ENCODE measurements at regions not wholly inside any gene's neighbourhood (a gene's known extent, or its start where the extent isn't known, plus 50 kb on each side); places are given as distances from the start of the nearest gene placed in this dataset.

DNA sequence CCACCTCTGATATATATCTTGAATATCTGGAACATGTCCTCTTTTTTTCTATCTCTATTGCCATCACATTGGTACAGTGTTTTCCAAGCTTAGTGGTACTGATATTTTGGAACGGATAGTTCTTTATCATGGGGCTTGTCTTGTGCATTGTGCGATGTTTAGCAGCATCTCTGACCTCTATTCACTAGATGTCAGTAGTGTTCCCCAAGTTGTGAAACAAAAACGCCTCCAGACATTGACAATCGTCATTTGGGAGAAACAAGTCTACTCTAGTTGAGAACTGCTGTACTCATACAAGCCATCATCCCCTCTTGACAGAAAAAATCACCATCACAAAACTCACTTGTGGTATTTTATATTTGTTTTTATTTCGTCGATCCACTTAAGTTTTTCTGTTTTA lies 79.7 kb upstream of the CHODL start:
- Histone ChIP-seq H3K4me3 (replicated peaks in 1 of 3; ENCODE audit: insufficient read depth in 1 of 3, low read depth in 2 of 3, low read length in 3 of 3) (no peak overlapping the region), H4K20me1 (ENCODE audit: insufficient read depth, low read length) (no peaks in the 10 kb centered on the region), H3K4me2 (ENCODE audit: low read depth, low read length) (no peak overlapping the region), H3K36me3 (replicated peaks in 1 of 2; ENCODE audit: control insufficient read depth in 1 of 2, insufficient read depth in 2 of 2, low read length in 2 of 2) (no peaks in the 10 kb centered on the region), H3K79me2 (ENCODE audit: insufficient read depth, low read length) (no peaks in the 10 kb centered on the region), H3K27me3 (ENCODE audit: control insufficient read depth in 1 of 2, insufficient read depth in 2 of 2, low read length in 2 of 2) (no peaks in the 10 kb centered on the region; a peak in 1 of 5 replicates), H3K4me1 (ENCODE audit: insufficient read depth, low read length) (no peaks in the 10 kb centered on the region), H3K9ac (ENCODE audit: insufficient read depth, low read depth, low read length) (no peak overlapping the region), H2AFZ (ENCODE audit: low read length) (no peak overlapping the region), H3K9me3 (ENCODE audit: low read length) (no peaks in the 10 kb centered on the region), H3K27ac (ENCODE audit: extremely low read length, insufficient read depth, low read length) (no peak overlapping the region)
- intact Hi-C loops (cut with micrococcal nuclease; ENCODE audit: unreplicated experiment): no loop called here
- ChIA-PET CTCF (ENCODE audit: low intra/inter-chr PET ratio, low total read pairs) (no interaction called here), POLR2A (no interaction called here)
- no peak for FAIRE-seq
- ATAC-seq: peak; percentile 37; the same call in 2 of the 3 replicates
- DNase-seq (ENCODE audit: low spot score): no peak
- no TSS peak for BruUV-seq (replicated peaks)
- TF ChIP-seq ZBTB8A (CRISPR knock-in tag; IDR thresholded peaks at IDR 0.05; ENCODE audit: borderline replicate concordance, low read depth): no peak
- TF ChIP-seq HDAC1 (CRISPR knock-in tag; IDR thresholded peaks at IDR 0.05): no peak
- 0 out of 2 replicates have a peak, but pooled peaks have one; percentile 3 for TF ChIP-seq STAG1 (CRISPR knock-in tag; IDR thresholded peaks at IDR 0.05)
- in situ Hi-C loops (cut with HindIII; ENCODE audit: extremely low pct_ligation_motif_present, low pct_unique_long_range_greater_than_20kb): no loop called here
- 3% methylated on average over 6 of the region's 6 CpGs for WGBS (ENCODE audit: low lambda C conversion rate)

DNA sequence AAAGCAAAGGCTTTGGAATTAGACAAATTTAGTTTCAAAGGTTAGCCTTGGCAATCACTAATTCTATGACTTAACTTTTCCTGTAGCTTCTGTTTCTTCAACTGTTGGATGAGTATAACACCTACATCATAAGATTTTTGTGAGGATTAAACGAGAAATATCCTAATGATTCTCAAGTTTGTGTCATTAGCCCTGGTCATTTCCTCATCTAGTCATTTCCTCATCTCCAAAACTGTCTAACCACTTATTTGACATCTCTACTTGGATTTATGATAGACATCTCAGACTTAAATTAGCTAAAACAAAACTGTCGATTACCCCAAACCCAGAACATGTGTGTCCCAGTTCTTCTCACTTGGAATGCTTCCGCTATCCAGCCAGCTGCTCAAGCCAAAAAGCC lies 80.2 kb upstream of the CHODL start:
- no peaks in the 10 kb centered on the region for H3K79me2 ChIP-seq (ENCODE audit: insufficient read depth, low read length)
- CTCF ChIA-PET (ENCODE audit: low intra/inter-chr PET ratio, low total read pairs): no interaction called here
- intact Hi-C loops (cut with micrococcal nuclease; ENCODE audit: unreplicated experiment): no loop called here
- no peaks in the 10 kb centered on the region for H3K4me1 ChIP-seq (ENCODE audit: insufficient read depth, low read length)
- H2AFZ ChIP-seq (ENCODE audit: low read length): no peak overlapping the region
- no peaks in the 10 kb centered on the region for H3K9me3 ChIP-seq (ENCODE audit: low read length)
- no TSS peak for BruUV-seq (replicated peaks)
- H4K20me1 ChIP-seq (ENCODE audit: insufficient read depth, low read length): no peaks in the 10 kb centered on the region
- no peak overlapping the region for H3K4me3 ChIP-seq (replicated peaks in 1 of 3; ENCODE audit: insufficient read depth in 1 of 3, low read depth in 2 of 3, low read length in 3 of 3)
- in situ Hi-C loops (cut with HindIII; ENCODE audit: extremely low pct_ligation_motif_present, low pct_unique_long_range_greater_than_20kb): no loop called here
- no peak overlapping the region for H3K9ac ChIP-seq (ENCODE audit: insufficient read depth, low read depth, low read length)
- no peaks in the 10 kb centered on the region; a peak in 1 of 5 replicates for H3K27me3 ChIP-seq (ENCODE audit: control insufficient read depth in 1 of 2, insufficient read depth in 2 of 2, low read length in 2 of 2)
- FAIRE-seq (no peak), DNase-seq (ENCODE audit: low spot score) (no peak), ATAC-seq (no peak)
- no peak overlapping the region for H3K27ac ChIP-seq (ENCODE audit: extremely low read length, insufficient read depth, low read length)
- POLR2A ChIA-PET: no interaction called here
- no peaks in the 10 kb centered on the region for H3K36me3 ChIP-seq (replicated peaks in 1 of 2; ENCODE audit: control insufficient read depth in 1 of 2, insufficient read depth in 2 of 2, low read length in 2 of 2)
- no peak overlapping the region for H3K4me2 ChIP-seq (ENCODE audit: low read depth, low read length)
- WGBS (ENCODE audit: low lambda C conversion rate): 20% methylated on average over 3 of the region's 3 CpGs
- TF ChIP-seq, protein P1, sequence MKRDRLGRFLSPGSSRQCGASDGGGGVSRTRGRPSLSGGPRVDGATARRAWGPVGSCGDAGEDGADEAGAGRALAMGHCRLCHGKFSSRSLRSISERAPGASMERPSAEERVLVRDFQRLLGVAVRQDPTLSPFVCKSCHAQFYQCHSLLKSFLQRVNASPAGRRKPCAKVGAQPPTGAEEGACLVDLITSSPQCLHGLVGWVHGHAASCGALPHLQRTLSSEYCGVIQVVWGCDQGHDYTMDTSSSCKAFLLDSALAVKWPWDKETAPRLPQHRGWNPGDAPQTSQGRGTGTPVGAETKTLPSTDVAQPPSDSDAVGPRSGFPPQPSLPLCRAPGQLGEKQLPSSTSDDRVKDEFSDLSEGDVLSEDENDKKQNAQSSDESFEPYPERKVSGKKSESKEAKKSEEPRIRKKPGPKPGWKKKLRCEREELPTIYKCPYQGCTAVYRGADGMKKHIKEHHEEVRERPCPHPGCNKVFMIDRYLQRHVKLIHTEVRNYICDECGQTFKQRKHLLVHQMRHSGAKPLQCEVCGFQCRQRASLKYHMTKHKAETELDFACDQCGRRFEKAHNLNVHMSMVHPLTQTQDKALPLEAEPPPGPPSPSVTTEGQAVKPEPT (CRISPR knock-in tag; IDR thresholded peaks at IDR 0.05; ENCODE audit: low read depth): no peak
- TF ChIP-seq ZBTB7A (CRISPR knock-in tag; IDR thresholded peaks at IDR 0.05): no peak
- TF ChIP-seq NR2F6 (IDR thresholded peaks at IDR 0.05): no peak
- TF ChIP-seq NR2F6 (CRISPR knock-in tag; IDR thresholded peaks at IDR 0.05): no peak
- TF ChIP-seq, protein P2, sequence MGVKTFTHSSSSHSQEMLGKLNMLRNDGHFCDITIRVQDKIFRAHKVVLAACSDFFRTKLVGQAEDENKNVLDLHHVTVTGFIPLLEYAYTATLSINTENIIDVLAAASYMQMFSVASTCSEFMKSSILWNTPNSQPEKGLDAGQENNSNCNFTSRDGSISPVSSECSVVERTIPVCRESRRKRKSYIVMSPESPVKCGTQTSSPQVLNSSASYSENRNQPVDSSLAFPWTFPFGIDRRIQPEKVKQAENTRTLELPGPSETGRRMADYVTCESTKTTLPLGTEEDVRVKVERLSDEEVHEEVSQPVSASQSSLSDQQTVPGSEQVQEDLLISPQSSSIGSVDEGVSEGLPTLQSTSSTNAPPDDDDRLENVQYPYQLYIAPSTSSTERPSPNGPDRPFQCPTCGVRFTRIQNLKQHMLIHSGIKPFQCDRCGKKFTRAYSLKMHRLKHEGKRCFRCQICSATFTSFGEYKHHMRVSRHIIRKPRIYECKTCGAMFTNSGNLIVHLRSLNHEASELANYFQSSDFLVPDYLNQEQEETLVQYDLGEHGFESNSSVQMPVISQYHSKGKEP (CRISPR knock-in tag; IDR thresholded peaks at IDR 0.05): no peak
- TF ChIP-seq PHF5A (CRISPR knock-in tag; IDR thresholded peaks at IDR 0.05; ENCODE audit: low read depth, unreplicated experiment): no peak
- TF ChIP-seq ZNF619 (CRISPR knock-in tag; IDR thresholded peaks at IDR 0.05): no peak
- no peak for TF ChIP-seq HDAC6 (IDR thresholded peaks at IDR 0.05; ENCODE audit: low read depth, low read length)
- no peak for TF ChIP-seq ZSCAN30 (CRISPR knock-in tag; IDR thresholded peaks at IDR 0.05)
- TF ChIP-seq EZH2 (conservative IDR thresholded peaks at IDR 0.05; ENCODE audit: low read depth, low read length): no peak
- TF ChIP-seq ZNF441 (CRISPR knock-in tag; IDR thresholded peaks at IDR 0.05; ENCODE audit: borderline replicate concordance): no peak
- no peak for TF ChIP-seq ZKSCAN1 (IDR thresholded peaks at IDR 0.05; ENCODE audit: low read length)
- TF ChIP-seq, protein P3, sequence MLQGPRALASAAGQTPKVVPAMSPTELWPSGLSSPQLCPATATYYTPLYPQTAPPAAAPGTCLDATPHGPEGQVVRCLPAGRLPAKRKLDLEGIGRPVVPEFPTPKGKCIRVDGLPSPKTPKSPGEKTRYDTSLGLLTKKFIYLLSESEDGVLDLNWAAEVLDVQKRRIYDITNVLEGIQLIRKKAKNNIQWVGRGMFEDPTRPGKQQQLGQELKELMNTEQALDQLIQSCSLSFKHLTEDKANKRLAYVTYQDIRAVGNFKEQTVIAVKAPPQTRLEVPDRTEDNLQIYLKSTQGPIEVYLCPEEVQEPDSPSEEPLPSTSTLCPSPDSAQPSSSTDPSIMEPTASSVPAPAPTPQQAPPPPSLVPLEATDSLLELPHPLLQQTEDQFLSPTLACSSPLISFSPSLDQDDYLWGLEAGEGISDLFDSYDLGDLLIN (CRISPR knock-in tag; IDR thresholded peaks at IDR 0.05; ENCODE audit: borderline replicate concordance): no peak

All from HepG2 (cell line).